T follicular helper cell (primary cell): ENCODE measurements at regions not wholly inside any gene's neighbourhood (a gene's known extent, or its start where the extent isn't known, plus 50 kb on each side); places are given as distances from the start of the nearest gene placed in this dataset.
"Not testable (repeated sequence)": the region's sequence is repeated elsewhere in the genome, so short reads cannot be mapped to it uniquely, and the experiment has no call there.

ENCODE experiments used
- DNase-seq: peaks from one replicate; pipeline ENCODE4 v3.0.0-alpha.2; 2020; ENCODE audit warnings: low read depth

GRCh38 chr11:13782390-13783075, 114.1 kb downstream of the FAR1 start:
- DNase-seq, result no peak

DNA sequence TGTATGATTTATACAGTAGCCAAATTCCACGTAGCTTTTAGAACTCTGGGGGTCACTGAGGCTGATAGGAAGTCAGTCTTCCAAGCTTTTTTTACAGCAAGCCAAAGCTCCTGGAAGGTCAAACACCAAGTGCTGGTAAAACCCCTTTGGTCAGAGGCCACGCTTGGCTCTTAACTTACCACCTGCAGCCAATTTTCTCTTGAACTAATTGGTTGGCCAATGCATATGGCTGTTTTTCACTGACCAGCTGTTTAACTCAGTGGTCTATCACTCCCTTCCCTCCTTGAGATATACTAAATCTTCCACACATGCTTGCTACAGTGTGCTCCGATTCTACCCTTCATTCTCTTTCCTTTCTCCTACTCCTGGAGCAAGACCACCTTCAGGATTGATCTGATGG, 116.0 kb downstream of the FAR1 start:
- DNase-seq, result no peak

- DNase-seq, result no peak
These were observed 116.4 kb downstream of the FAR1 start for GRCh38 chr11:13784855-13785254.

DNA sequence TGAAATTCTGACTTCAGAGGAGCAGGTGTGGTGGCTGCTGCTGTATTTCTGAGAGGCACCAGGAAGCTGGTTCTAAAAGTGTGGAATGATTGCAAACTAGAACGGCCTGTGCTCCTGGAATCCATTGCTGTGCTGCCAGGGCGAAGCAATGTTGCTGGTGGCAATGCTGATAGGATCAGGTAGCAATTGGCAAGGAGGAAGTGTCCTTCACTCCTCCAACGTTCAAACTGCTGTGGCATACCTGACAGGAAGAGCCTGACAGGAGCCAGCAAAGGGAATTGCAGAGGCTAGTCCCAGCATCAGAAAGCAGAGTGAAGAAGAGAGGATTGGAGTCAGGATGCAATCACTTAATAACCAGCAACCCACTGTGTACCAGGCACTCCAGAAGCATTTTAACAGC, 118.2 kb downstream of the FAR1 start:
- DNase-seq, result no peak

DNA sequence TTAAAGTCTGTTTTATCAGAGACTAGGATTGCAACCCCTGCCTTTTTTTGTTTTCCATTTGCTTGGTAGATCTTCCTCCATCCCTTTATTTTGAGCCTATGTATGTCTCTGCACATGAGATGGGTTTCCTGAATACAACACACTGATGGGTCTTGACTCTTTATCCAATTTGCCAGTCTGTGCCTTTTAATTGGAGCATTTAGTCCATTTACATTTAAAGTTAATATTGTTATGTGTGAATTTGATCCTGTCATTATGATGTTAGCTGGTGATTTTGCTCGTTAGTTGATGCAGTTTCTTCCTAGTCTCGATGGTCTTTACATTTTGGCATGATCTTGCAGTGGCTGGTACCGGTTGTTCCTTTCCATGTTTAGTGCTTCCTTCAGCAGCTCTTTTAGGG, 129.1 kb downstream of the FAR1 start:
- not testable (repeated sequence) for DNase-seq

- no peak for DNase-seq
These were observed 132.4 kb downstream of the FAR1 start for GRCh38 chr11:13800901-13801300.

- no peak for DNase-seq
These were observed 144.2 kb upstream of the SPON1 start for GRCh38 chr11:13818325-13818724.

DNA sequence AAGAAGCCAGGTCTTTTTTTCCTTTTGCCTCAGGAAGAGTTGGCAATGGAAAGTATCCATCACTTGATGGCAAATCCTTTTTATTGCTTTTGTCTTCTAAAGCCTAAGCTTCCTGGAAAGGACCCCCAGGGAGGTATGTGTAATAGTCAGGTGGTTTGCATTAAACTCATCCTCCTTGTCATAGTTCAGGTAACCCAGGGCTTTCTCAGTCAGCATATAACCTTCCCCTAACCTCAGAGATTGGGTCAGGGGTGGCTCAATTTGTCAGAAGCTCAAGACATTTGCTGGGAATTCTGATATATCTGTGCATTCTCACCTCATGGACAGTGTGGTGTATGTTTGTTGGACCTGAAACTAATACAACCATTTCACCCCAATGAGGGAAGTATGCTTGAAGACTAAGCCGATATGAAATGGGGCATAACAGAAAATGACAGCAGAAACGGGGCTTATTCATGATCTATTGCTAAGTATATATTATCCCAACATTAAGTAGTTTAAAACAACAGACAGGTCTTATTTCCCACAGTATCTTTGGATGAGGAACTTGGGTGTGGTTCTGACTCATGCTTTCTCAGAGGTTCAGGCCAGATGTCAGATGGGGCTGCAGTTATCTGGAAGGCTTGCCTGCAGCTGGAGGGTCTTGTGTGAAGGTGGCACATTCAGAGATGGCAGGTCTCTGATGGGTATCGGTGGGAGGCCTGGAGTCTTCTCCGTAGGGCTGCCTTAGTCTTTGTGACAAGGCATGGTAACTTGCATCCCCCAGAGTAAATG, 135.8 kb upstream of the SPON1 start:
- DNase-seq, result no peak

GRCh38 chr11:13831696-13832095, 130.8 kb upstream of the SPON1 start:
- DNase-seq, result no peak

DNA sequence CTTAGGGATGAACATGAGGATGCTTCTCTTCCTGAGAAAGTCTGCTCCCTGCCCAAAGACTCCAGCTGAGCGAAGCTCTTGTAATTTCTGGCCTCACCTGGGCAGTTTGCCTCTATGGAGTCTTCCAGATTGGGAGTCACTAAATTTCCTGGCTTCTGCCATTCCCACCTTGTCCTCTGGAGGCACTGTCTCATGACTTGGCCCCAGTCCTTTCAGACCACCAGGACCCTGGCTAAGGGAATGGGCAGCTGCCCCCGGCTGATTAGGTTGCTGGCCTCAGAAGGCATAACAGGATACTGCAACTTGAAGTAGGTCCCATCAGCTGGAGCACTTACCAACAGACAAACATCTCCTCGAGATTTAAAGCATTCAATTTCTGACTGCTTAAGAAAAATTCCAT, 128.1 kb upstream of the SPON1 start:
- DNase-seq, result no peak

GRCh38 chr11:13836666-13837065, 125.9 kb upstream of the SPON1 start:
- no peak for DNase-seq

GRCh38 chr11:13837286-13837685, 125.2 kb upstream of the SPON1 start:
- no peak for DNase-seq

DNA sequence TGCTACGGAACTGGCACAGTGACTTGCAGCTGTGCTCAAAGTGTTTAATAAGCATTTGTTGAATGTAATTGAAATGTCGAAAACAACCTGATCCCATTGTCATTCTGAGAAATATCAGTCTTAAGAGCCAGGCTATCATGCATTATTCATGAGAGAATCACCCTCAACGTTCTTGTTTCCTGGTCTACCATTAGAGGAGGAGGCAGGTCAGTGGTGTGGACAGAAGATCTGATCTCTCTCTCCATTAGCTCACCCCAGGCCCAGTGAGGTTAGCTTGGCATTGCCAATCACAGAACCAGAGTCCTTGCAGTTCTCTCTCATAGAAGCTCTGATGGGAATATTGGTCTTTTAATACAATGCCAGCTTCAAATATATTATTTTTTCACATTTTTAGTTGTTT, 121.1 kb upstream of the SPON1 start:
- no peak for DNase-seq

- no peak for DNase-seq
These were observed 114.5 kb upstream of the SPON1 start for GRCh38 chr11:13848031-13848430.

DNA sequence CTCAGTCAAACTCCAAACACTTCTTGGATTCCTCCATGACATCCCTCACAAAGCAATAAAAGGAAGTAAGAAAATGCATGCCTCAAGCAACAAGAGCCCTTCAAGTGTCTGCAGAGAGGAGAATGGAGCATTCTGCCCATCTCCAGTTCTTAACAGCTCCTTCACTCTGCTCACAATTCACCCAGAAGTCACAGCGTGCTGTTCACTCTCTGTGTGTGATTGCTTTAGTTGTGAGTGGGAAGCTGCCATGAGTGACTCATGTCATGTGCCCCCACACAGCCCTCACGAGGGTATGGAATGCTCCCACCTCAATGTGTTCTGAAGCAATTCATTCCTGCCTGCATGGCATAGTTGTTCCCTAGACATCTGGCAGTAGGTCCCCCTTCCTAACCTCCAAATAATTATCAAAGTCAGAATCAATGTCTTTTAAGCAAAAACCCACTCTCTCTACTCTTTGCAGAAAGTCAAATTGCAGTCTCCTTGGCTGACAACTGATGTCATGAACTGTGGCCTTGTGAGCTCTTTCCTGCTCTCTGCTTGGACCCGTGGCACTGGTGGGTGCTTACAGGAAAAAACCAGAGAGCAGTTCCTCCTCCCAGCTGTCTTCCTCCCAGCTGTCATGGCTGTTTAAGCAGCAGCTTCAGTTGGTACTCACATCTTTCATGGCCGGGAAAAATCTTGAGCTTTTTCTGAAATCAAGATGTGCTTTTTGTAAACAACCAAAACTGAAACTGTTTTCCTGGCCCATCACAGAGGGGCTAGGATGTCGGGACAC, 112.1 kb upstream of the SPON1 start:
- DNase-seq, result no peak

- DNase-seq, result no peak
These were observed 110.8 kb upstream of the SPON1 start for GRCh38 chr11:13851691-13852090.

DNA sequence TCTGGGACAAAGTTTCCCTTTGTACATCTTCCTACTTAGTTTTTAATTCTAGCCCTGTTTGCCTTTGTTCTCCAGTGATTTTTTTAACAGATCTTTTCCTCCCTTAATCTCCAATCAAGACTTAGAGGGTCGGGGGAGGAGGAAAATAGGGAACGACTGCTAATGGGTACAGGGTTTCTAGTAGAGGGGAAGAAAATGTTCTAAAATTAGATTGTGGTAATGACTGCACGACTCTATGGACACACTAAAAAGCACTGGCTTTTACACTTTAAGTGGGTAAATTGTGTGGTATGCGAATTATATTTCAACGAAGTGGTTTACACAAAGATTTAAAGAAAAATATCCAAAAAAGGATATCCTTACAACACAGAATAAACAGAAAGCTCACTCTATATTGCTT, 110.0 kb upstream of the SPON1 start:
- no peak for DNase-seq

GRCh38 chr11:13857828-13858227, 104.7 kb upstream of the SPON1 start:
- DNase-seq, result no peak

GRCh38 chr11:13859892-13860291, 102.6 kb upstream of the SPON1 start:
- peak; percentile 12 for DNase-seq

DNA sequence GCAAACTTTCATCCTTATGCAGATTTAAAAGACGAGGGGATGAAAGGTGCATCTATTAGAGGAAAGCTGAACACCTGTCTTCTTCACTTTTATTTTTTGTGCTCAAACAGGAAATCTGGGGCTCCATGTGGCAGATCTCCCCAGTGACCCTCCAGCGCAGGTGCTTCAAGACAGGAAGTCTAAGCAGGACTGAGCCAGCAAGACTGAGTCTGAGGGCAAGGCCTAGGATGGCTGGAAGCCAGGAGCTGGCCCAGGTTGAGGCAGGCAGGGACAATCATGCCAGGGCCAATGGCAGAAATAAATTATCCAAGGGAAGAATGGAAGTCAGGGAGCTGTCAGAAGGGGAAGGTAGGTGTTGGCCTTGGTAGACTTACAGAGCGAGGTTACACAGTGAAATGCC, 101.1 kb upstream of the SPON1 start:
- no peak for DNase-seq

DNA sequence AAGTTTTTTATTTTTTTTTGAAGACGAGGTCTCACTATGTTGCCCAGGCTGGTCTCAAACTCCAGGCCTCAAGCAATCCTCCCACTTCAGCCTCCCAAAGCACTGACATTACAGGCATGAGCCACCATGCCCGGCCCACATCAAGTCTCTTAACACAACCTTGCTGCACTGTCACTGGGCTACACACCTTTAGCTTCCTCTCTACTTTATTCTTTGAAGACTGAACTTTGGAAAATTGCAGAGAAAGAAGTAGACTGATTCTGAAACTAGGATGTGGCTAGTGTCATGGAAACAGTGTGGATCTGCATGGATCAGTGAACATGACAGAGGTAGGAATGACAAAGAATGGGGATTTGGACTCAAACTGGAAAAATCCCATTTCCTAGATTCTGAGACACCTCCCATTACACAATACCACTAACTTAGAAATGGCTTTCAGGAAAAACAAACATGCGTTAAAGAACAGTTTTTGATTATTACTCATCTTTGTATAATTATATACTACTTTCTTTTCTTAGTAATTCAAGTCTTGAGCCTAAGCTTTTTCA, 99.6 kb upstream of the SPON1 start:
- DNase-seq, result no peak

DNA sequence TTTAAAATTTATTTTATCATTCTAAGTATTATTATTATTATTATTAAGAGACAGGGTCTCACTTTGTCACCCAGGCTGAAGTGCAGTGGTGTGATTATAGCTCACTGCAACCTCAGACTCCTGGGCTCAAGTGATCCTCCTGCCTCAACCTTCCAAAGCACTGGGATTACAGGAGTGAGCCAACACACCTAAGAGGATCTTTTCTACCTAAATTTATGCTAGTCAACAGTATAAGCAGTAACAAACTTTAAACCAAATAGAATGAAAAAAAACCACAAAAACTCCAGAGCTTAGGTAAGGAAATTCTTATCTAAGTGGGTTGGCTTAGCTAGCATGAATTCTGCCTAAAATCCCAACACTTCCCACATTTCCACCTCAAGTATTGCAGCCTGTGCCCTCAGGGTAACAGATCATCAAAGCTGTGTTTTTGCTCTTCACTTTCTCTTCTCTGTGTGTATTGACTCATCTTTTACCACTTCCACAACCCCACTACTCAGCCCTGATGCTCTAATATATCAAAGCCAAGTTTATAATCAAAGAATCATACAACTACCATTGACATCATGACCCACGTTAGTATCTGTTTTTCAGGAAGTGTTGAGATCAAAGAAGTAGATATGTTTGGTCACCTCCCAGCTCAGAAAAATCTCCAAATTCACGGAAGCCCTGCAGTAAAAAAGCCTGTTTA, 93.7 kb upstream of the SPON1 start:
- peak; percentile 25 for DNase-seq
